Common myeloid progenitor, CD34-positive (primary cell): ENCODE measurements at regions not wholly inside any gene's neighbourhood (a gene's known extent, or its start where the extent isn't known, plus 50 kb on each side); places are given as distances from the start of the nearest gene placed in this dataset.

Source experiments
- CTCF ChIA-PET: fragments of 350-600 bp; sonication (Branson Sonifier 250); formaldehyde crosslinking; loops from one replicate; lab custom pipeline; 2021; ENCODE audit warnings: antibody characterized with exemption; lab: Charles Lee
- POLR2A ChIA-PET: fragments of 350-600 bp; sonication (Branson Sonifier 250); formaldehyde crosslinking; loops from one replicate; lab custom pipeline; 2021; ENCODE audit warnings: antibody characterized with exemption; lab: Charles Lee
- DNase-seq, 3 donors: peaks; one replicate each; pipeline versions ENCODE4 v3.0.0 to v3.0.0-alpha.2; 2013
- H3K27ac ChIP-seq, 2 experiments: 1 replicate in 1 of 2; 2 replicates in 1 of 2; pipeline ENCODE4 v1.7.0; 2013; ENCODE audit warnings: inconsistent platforms in 2 of 2, low read length in 2 of 2, mild to moderate bottlenecking in 2 of 2, low read depth in 1 of 2, moderate library complexity in 1 of 2; ENCODE audit not compliant: severe bottlenecking in 2 of 2, insufficient read depth in 1 of 2, poor library complexity in 1 of 2
- H3K27me3 ChIP-seq, 5 experiments: replicated peaks in 2 of 5; 1 replicate in 3 of 5; 2 replicates in 2 of 5; pipeline versions ENCODE4 v1.6.1 to v1.7.0; 2013; ENCODE audit warnings: low read length in 4 of 5, mild to moderate bottlenecking in 2 of 5, moderate library complexity in 2 of 5, inconsistent platforms in 1 of 5; ENCODE audit not compliant: insufficient read depth in 5 of 5, control insufficient read depth in 4 of 5
- H3K36me3 ChIP-seq, 4 experiments: 1 replicate in 2 of 4; 2 replicates in 2 of 4; pipeline versions ENCODE4 v1.6.1 to v1.7.0; 2013; ENCODE audit warnings: low read length in 3 of 4, control low read depth in 1 of 4, mild to moderate bottlenecking in 1 of 4; ENCODE audit not compliant: control insufficient read depth in 4 of 4, insufficient read depth in 4 of 4
- H3K4me1 ChIP-seq, 4 experiments: 1 replicate in 3 of 4; 2 replicates in 1 of 4; pipeline versions ENCODE4 v1.6.1 to v1.7.1; 2013; ENCODE audit warnings: low read length in 3 of 4, mild to moderate bottlenecking in 3 of 4, control low read depth in 1 of 4, inconsistent platforms in 1 of 4, moderate library complexity in 1 of 4; ENCODE audit not compliant: control insufficient read depth in 4 of 4, insufficient read depth in 4 of 4; ENCODE audit errors: control extremely low read depth in 1 of 4
- H3K4me3 ChIP-seq, 7 experiments: 1 replicate in 4 of 7; 2 replicates in 3 of 7; pipeline versions ENCODE4 v1.5.1 to v1.7.0; 2013; ENCODE audit warnings: mild to moderate bottlenecking in 7 of 7, low read length in 6 of 7, moderate library complexity in 6 of 7, inconsistent platforms in 2 of 7, low read depth in 2 of 7, control low read depth in 1 of 7; ENCODE audit not compliant: insufficient read depth in 4 of 7, control insufficient read depth in 1 of 7; ENCODE audit errors: extremely low read depth in 1 of 7
- H3K9me3 ChIP-seq, 5 experiments: 1 replicate in 4 of 5; 2 replicates in 1 of 5; pipeline versions ENCODE4 v1.6.1 to v1.7.1; 2013; ENCODE audit warnings: low read length in 4 of 5, mild to moderate bottlenecking in 2 of 5, inconsistent platforms in 1 of 5, low read depth in 1 of 5, moderate library complexity in 1 of 5; ENCODE audit not compliant: control insufficient read depth in 4 of 5, insufficient read depth in 2 of 5; ENCODE audit errors: control extremely low read depth in 1 of 5
- WGBS: methylation state at CpG from one replicate; pipeline ENCODE4 v1.1.5; 2013; ENCODE audit not compliant: insufficient coverage; 5-methylcytosine and 5-hydroxymethylcytosine counted together

DNA sequence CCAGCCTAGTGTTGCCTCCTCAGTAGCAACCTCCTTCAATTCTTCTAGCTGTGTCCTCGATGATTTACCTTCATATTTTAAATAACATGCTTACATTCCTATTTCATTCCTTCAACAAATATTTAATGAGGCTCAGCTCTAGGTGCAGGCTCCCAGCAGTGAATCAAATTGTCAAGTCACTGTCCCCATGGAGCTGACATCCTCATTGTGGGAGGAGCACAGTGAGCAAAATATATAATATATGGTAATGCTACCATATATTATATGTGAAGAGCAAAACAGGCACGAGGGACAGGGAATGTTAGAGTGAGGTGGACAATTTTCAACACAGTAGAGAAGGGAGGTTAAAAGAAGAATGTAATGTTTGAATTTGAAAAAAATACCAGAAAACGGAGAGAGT lies 869.1 kb downstream of the SLC4A3 start:
- Histone ChIP-seq H3K36me3 (no peaks in the 10 kb centered on the region), H3K4me1 (no peaks in the 10 kb centered on the region), H3K27me3 (no peaks in the 10 kb centered on the region), H3K27ac (no peak overlapping the region), H3K9me3 (no peaks in the 10 kb centered on the region), H3K4me3 (no peak overlapping the region)
- no peak for DNase-seq
- POLR2A ChIA-PET, result no interaction called here
- CTCF ChIA-PET, result no interaction called here
- whole genome bisulfite sequencing, result 100% methylated on average over 2 of the region's 3 CpGs

DNA sequence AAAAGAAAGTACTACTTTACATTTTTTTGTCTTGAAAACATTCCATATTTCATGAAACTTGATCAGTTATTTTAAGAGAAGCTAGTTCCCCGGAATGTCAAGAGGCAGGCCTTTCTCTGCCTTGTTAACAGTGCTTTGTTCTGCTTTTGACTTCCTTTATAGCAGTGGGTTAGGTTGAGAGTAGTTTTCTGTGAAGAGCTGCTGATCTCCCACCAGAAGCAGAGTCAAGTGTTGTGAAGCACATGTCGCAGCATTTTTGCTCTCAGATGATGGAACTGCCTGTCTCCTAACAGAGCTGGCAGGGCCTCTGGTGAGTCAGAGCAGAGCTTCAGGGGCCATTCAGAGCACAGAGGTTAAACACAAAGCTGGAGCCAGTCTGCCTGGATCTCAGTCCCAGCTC lies 871.8 kb downstream of the SLC4A3 start:
- Histone ChIP-seq H3K9me3 (no peaks in the 10 kb centered on the region), H3K36me3 (no peaks in the 10 kb centered on the region), H3K4me1 (no peaks in the 10 kb centered on the region), H3K27me3 (no peaks in the 10 kb centered on the region), H3K27ac (no peak overlapping the region), H3K4me3 (no peak overlapping the region)
- 20% methylated on average over 1 of the region's 2 CpGs for WGBS
- ChIA-PET CTCF (interaction anchor here (1.4 kb wide), 1 partner anchor 10 kb away, joined by 3 read pairs; no protein-coding TSS in a partner anchor), POLR2A (no interaction called here)
- DNase-seq, result no peak

DNA sequence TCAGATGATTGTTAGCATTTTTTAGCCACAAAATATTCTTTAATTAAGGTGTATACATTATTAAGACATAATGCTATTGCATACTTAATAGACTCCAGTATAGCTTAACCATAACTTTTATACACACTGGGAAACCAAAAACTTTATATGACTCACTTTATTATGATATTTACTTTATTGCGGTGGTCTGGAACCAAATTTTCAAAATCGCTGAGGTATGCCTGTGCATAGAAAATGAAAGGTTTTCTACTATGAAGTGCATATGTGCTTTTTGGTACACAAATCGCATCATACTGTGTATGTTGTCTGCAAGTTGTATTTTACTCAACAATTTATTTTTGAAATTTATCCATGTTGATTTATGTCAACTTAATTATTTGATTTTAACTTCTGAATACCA lies 875.1 kb downstream of the SLC4A3 start:
- Histone ChIP-seq H3K4me3 (no peak overlapping the region), H3K9me3 (no peaks in the 10 kb centered on the region), H3K36me3 (no peaks in the 10 kb centered on the region), H3K27ac (no peak overlapping the region), H3K27me3 (no peaks in the 10 kb centered on the region), H3K4me1 (no peaks in the 10 kb centered on the region)
- CTCF ChIA-PET, result no interaction called here
- 100% methylated on average over 1 of the region's 3 CpGs for WGBS
- no peak for DNase-seq
- POLR2A ChIA-PET, result no interaction called here

DNA sequence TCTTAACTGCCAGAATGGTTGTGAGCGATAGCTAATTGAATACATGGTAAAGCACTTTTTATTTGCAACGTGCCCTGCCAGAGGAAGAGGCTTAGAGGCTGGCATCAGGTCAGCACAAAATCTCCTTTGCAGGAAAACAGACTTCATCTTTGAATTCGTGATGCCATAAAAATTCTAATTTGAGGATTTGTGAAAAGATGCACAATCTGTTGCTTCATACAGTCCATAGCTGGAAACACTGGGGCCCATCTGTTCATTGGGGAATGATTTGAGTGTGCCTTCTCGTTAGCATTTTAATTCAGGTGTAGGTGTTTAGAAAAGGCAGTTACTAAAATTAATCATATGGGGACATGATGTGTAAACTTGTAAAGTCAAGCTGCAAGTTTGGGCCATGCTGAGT lies 876.0 kb downstream of the SLC4A3 start:
- no peaks in the 10 kb centered on the region for H3K4me1 ChIP-seq
- 94% methylated on average over 4 of the region's 4 CpGs for WGBS
- no peaks in the 10 kb centered on the region for H3K27me3 ChIP-seq
- H3K36me3 ChIP-seq, result no peaks in the 10 kb centered on the region
- ChIA-PET CTCF (no interaction called here), POLR2A (no interaction called here)
- H3K4me3 ChIP-seq, result no peak overlapping the region
- no peak for DNase-seq
- H3K9me3 ChIP-seq, result no peaks in the 10 kb centered on the region
- H3K27ac ChIP-seq, result no peak overlapping the region

DNA sequence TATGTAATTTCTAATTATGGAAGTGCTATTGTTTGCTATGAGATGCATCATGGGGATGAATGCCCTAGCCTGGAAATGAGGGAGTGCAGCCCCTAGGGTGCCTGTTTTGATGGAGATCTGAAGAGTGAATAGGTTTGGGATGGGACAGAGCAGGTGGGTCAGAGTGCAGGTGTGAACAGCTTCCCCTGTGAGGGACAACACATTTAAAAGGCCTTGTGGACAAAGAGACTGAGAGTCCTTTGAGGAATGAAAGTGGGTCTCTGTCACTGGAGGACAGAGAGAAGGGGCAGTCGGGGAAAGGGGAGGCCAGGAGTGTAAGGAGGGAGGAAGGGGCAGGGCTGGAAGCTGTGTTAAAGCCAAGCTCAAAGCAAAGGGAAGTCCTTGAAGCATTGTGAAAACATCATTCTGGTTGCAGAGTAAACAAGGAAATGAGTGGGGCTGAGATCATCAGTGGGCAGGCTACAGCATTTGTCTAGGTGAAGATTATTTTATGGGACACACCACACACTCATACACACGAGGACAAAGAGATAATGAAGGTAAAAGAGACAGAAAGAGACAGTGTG lies 877.6 kb downstream of the SLC4A3 start:
- Histone ChIP-seq H3K27ac (no peak overlapping the region), H3K36me3 (no peaks in the 10 kb centered on the region), H3K9me3 (no peaks in the 10 kb centered on the region), H3K4me3 (no peak overlapping the region), H3K27me3 (no peaks in the 10 kb centered on the region), H3K4me1 (no peaks in the 10 kb centered on the region)
- WGBS, result 67% methylated on average over 1 of the region's 2 CpGs
- ChIA-PET POLR2A (no interaction called here), CTCF (no interaction called here)
- no peak for DNase-seq

DNA sequence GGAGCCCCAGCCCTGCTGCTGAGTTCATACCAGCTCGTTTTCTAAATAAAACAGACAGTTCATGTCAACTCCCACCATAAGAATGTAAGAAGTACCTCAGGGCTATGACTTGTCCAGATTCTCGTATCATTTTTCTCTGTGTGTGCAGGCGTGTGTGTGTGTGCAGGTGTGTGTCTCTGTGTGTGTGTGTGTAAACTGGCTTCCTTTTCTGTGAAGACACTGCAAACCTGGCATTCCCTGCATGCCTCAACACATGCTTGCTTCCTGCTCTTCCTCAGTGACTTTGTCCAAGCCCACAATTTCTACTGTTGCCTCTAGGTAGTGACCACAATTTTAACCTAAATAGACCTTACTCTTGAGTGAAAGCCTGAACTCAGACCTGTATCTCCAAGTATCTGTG lies 879.0 kb downstream of the SLC4A3 start:
- WGBS, result no CpG with 5 or more reads among the region's 3 CpGs
- no peak overlapping the region for H3K27ac ChIP-seq
- POLR2A ChIA-PET, result no interaction called here
- no peaks in the 10 kb centered on the region for H3K4me1 ChIP-seq
- H3K9me3 ChIP-seq, result no peaks in the 10 kb centered on the region
- no peaks in the 10 kb centered on the region for H3K27me3 ChIP-seq
- H3K4me3 ChIP-seq, result no peak overlapping the region
- CTCF ChIA-PET, result no interaction called here
- DNase-seq, result no peak
- no peaks in the 10 kb centered on the region for H3K36me3 ChIP-seq

DNA sequence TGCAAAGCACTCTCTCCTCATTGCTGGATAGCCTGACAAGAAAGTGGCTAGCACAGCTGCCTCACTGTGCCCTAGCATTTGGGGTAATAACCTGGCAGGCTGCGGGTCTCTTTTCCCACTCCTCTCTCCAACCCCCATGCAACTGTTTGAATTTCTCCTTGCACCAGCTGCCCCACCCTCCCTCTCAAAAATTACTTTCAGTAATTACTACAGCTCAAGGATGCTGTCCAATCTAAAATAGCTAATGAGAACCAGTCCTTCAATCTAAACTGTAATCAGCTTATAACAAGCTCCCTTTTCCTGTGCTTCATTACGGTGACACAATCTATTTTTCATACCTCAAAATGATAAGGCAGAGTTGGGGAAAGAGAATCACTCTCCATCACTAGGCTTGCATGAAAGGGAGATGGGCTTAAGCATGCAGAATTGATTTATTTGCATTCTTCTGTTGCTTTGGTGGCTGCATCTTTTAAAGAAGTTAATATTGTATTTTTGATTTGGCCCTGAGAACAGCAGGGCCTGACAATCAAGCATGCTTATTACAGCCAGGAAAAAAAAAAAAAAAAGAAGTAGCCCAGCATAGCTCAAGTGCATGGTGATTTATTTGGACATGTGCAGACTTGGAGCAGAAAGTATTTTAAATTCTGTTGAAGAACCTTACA lies 881.8 kb downstream of the SLC4A3 start:
- Histone ChIP-seq H3K4me3 (no peak overlapping the region), H3K9me3 (no peaks in the 10 kb centered on the region), H3K4me1 (no peaks in the 10 kb centered on the region), H3K27me3 (no peaks in the 10 kb centered on the region), H3K27ac (no peak overlapping the region), H3K36me3 (no peaks in the 10 kb centered on the region)
- CTCF ChIA-PET, result interaction anchor here (0.5 to 1.0 kb wide), 3 partner anchors 11 to 1047 kb away, joined by 3 read pairs; no protein-coding TSS in a partner anchor
- 95% methylated on average over 1 of the region's 2 CpGs for WGBS
- POLR2A ChIA-PET, result no interaction called here
- DNase-seq, result no peak
